C4-2B (cell line): ENCODE measurements at regions not wholly inside any gene's neighbourhood (a gene's known extent, or its start where the extent isn't known, plus 50 kb on each side); places are given as distances from the start of the nearest gene placed in this dataset.

Source experiments
- ZFX ChIP-seq: fragments of 450-650 bp; IDR thresholded peaks from 2 replicates; pipeline ENCODE4 v1.6.1; 2017
- TF ChIP-seq, protein P1 (sequence below): fragments of 450-650 bp; conservative IDR thresholded peaks from 2 replicates; pipeline ENCODE4 v1.5.1; 2017; ENCODE audit warnings: mild to moderate bottlenecking

DNA sequence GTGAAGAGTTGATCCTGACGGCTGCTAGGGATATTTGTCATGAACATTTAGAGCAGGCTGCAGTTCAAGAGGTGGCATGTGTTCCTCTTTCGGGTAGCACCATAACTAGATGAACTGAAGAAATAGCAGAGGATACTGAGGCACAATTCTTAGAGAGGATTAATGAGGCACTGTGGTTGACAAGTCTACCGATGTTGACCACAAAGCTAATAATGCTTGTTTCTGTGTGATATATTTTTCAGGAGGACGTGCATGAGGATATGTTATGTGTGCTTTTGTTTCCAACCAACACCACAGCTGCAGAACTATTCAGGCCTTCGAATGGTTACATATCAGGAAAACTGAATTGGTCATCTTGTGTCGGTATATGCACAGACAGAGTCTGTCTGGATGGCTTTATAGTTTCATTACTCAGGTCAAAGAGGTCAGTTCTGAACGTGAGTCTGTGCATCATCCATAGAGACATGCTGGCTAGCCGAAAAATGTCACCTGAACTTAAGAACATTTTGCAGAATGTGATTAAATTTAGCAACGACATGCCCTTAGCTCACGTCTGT lies 210.1 kb upstream of the IRS2 start:
- TF ChIP-seq, protein P1, sequence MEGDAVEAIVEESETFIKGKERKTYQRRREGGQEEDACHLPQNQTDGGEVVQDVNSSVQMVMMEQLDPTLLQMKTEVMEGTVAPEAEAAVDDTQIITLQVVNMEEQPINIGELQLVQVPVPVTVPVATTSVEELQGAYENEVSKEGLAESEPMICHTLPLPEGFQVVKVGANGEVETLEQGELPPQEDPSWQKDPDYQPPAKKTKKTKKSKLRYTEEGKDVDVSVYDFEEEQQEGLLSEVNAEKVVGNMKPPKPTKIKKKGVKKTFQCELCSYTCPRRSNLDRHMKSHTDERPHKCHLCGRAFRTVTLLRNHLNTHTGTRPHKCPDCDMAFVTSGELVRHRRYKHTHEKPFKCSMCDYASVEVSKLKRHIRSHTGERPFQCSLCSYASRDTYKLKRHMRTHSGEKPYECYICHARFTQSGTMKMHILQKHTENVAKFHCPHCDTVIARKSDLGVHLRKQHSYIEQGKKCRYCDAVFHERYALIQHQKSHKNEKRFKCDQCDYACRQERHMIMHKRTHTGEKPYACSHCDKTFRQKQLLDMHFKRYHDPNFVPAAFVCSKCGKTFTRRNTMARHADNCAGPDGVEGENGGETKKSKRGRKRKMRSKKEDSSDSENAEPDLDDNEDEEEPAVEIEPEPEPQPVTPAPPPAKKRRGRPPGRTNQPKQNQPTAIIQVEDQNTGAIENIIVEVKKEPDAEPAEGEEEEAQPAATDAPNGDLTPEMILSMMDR: no peak
- TF ChIP-seq ZFX: no peak
